Effector CD4-positive, alpha-beta T cell (primary cell): ENCODE measurements at regions not wholly inside any gene's neighbourhood (a gene's known extent, or its start where the extent isn't known, plus 50 kb on each side); places are given as distances from the start of the nearest gene placed in this dataset.
"Not testable (repeated sequence)": the region's sequence is repeated elsewhere in the genome, so short reads cannot be mapped to it uniquely, and the experiment has no call there.

Experiments
- DNase-seq: peaks from one replicate; pipeline ENCODE4 v3.0.0-alpha.2; 2020

DNA sequence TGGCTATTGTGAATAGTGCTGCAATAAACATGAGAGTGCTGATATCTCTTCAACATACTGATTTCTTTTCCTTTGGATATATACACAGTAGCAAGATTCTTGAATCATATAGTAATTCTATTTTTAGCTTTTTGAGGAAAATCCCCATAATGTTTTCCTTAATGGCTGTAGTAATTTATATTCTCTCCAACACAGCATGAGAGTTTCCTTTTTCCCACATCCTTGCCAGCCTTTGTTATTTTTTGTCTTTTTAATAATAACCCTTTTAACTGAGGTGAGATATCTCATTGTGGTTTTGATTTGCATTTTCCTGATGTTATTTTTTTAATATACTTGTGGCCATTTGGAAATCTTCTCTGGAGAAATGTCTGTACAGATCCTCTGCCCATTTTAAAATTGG is 132.6 kb downstream of the PRL start:
- no peak for DNase-seq

DNA sequence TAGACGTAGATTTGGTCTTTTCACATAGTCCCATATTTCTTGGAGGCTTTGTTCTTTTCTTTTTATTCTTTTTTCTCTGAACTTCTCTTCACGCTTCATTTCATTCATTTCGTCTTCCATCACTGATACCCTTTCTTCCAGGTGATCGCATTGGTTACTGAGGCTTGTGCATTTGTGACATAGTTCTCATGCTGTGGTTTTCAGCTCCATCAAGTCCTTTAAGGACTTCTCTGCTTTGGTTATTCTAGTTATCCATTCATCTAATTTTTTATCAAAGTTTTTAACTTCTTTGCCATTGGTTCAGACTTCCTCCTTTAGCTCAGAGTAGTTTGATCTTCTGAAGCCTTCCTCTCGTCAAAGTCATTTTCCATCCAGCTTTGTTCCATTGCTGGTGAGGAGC is 125.8 kb downstream of the PRL start:
- not testable (repeated sequence) for DNase-seq

- not testable (repeated sequence) for DNase-seq
Observed at GRCh38 chr6:22171885-22172284, 125.0 kb downstream of the PRL start.

DNA sequence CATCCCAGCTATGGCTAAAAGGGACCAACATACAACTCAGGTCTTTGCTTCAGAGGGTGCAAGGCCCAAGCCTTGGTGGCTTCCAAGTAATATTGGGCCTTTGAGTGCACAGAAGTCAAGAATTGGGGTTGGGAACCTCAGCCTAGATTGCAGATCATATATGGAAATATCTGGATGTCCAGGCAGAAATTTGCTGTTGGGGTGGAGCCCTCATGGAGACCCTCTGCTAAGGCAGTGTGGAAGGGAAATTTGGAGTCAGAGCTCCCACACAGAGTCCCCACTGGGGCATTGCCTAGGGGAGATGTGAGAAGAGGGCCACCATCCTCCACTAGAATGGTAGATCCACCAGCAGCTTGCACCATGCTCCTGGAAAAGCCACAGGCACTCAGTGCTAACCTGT is 123.5 kb downstream of the PRL start:
- no peak for DNase-seq

GRCh38 chr6:22180250-22180649 is 116.6 kb downstream of the PRL start:
- not testable (repeated sequence) for DNase-seq

DNA sequence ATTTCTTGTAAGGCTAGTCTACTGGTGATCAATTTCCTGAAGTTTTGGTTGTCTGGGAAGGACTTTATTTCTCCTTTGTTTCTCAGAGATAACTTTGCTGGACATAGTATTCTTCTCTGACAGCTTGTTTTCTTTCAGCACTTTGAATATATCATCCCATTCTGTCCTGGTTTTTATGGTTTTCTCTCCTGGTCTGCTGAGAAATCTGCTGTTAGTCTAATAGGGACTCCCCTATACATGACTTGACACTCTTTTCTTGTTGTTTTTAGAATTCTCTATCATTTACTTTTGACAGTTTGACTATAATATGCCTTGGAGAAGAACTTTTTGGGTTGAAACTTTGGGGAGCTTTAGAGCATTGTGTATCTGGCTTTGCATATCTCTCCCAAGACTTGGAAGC is 112.5 kb downstream of the PRL start:
- DNase-seq = no peak

DNA sequence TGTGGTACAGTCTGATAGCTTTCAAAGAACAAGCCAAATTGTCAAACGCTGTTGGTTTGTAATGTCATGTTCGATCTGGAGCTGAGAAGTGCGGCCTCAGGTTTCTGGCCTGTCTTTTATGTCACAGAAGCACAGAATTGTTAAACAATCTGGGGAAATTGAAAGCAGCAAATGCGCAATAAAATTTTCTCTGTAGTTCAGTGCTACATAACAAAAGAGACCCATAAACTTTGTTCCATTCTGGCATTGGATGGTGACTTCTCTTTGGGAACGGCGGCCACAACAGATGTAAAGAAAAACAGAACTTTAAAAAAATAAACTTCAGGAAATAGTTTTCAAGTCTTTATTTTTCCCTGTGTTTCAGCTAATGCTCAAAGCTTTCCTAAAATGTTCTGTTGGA is 106.9 kb downstream of the PRL start:
- DNase-seq = no peak

DNA sequence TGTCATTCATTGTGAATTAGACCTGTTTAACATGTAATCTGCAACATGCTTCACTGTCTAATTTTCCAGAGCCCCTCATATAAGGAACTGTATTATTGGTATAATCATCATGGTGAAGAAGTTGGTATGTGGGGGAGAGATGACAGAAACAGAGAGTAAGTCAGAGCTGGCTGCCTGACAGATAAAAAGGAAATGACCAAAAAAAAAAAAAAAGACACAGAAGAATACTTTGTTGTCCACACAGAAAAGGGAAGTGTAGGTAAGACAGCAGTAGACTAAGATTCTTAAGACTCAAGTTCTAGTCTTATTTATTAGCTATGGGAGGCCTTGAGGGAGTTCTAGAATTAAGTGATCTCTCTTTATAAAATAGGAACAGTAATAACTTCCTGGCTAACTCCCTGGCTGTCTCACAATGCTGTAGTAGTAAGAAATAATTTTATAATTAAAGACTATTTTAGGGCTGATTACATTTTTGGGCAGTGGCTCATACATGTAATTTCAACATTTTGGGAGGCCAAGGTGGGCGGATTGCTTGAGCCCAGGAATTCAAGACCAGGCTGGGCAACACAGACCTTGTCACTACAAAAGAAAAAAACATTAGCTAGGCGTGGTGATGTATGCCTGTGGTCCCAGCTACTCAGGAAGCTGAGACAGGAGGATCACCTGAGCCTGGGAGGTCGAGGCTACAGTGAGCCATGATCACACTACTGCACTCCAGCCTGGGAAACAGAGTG is 102.5 kb downstream of the PRL start:
- no peak for DNase-seq

DNA sequence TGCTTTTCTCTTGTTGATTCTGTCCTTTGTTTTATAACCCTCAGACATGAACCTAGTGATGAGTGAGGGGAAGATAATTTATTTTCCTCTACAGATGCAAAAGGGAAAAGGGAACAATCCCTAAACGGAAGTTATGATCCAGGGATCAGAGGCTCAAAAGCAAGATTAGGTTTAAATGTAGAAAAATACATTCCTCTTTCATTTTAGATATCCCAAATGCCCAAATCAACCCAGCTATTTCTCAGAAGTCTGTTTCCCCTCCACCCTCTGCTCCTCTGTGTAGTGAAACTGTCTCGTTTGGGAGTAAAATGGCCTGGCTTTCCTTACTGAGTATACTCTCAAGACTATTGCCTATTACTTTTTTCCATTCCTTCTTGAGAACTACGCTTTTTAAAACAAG is 97.1 kb downstream of the PRL start:
- DNase-seq = no peak

DNA sequence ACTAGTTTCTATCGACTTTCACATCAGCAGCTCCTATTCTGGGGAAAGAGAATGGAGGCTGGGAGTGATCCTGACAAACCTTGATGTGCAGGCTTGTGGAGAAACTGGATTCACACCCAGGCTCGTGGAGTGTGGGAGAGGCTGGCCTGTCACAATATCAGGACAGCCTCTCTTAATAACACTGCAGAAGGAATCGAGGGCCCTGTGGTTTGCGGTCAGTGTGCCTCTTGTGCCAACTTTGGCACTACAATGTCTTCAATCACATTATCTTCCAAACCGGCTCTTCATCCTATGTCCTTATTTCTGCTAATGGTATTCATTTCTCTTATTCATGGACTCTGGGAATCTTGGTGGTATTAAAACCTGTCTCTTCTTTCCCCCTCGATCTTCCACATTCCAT is 92.7 kb downstream of the PRL start:
- DNase-seq = no peak

- no peak for DNase-seq
Observed at GRCh38 chr6:22205266-22205665, 91.6 kb downstream of the PRL start.

DNA sequence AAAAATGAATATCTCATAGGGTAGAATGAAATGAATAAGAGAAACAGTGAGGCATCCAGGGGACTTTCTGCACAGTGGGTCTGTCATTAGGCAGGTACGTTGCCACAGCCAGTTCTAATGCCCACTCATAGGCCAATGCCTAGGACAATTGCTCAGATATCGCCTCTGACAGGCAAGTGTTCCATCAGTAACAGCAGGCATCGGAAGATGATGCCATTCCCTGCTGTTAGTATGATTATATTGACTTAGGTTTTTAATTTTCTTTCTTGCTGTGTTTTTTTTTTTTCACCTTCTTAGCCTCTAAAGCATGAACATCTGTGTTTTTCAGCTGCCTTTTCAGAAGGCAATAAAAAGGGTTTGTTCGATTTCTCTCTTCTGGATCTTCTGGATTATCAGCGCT is 90.7 kb downstream of the PRL start:
- no peak for DNase-seq

- DNase-seq = no peak
Observed at GRCh38 chr6:22208026-22208425, 88.8 kb downstream of the PRL start.

- DNase-seq = no peak
Observed at GRCh38 chr6:22214314-22214713, 82.5 kb downstream of the PRL start.

DNA sequence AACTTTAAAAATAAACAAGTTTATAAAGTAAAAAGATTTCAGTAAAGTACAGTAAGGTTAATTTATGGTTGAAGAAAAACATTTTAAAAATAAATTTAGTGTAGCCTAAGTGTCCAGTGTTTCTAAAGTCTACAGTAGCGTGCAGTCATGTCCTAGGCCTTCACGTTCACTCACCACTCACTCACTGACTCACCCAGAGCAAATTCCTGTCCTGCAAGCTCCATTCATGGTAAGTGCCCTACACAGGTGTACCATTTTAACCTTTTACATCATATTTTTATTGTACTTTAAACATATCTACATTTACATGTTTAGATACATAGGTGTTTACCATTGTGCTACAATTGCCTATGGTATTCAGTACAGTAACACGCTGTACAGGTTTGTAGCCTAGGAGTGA is 81.4 kb downstream of the PRL start:
- DNase-seq = not testable (repeated sequence)

DNA sequence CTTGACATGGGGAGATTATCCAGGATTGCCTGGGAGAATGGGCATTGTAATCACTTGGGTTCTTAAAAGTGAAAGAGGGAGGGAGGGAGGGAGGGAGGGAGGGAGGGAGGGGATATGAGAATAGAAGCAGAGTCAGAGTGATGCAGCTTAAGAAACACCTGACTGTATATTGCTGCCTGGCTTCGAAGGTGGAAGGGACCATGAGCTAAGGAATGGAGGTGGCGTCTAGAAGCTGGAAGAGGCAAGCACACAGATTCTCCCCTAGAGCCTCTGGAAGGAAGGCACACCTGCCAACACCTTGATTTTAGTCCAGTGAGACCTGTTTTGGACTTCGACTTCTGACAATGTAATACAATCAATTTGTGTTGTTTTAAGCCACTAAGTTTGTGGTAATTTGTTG is 78.4 kb downstream of the PRL start:
- no peak for DNase-seq

DNA sequence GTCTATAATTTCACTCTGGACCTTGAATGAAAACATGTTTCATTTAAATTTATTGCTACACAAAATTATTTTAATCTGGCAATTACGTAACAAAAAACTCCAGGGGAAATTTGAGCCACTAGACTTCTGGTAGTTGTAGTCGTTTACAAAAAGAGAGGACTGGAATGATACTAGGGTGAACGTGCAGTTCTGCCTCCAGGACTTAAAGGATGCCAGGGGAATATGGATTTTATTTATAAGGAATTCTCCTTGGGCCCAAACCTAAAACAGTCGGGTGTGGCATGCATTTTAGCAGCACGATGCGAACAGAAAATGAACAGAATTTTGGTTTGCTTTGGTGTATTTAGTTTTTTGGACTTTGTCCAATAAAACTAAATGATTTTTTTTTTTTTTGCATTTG is 76.9 kb downstream of the PRL start:
- no peak for DNase-seq

DNA sequence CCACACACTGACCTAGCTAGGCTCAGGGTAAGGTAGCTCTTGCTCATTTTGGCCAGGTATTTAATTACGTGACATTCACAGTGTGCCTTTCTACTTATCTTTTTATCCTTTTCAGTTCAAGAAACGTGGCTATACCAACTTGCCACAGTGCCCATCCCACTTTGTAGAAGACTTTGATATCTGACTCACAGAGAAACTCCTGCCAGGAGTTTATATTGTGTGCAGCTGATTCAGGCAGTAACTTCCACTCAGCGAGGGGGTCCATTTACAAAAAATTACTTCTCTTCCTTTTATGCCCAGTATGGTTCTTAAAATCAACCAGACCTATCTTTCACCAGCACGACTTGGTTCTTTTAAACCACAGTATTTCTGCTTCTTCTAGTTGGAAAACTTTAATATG is 75.6 kb downstream of the PRL start:
- DNase-seq = no peak

- DNase-seq = no peak
Observed at GRCh38 chr6:22221630-22222029, 75.2 kb downstream of the PRL start.

DNA sequence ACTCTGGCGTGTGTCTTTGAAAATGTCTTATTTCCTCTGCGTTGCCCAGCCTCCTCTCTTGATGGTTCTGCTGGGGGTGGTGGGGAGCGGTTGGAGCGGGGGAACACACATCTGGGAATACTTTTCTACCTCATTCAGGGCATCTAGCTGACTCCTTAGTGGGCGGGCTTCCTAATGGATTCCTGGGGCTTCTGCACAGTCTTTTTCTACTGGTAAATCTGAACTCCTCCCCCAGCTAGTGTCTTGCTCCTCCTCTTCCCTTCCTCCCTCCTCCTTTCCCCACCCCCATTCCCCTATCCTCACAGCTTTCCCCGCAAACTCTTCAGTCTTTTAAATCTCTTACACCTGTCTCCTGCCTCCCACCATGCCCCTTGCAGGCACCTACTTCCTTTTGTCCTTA is 74.4 kb downstream of the PRL start:
- no peak for DNase-seq

DNA sequence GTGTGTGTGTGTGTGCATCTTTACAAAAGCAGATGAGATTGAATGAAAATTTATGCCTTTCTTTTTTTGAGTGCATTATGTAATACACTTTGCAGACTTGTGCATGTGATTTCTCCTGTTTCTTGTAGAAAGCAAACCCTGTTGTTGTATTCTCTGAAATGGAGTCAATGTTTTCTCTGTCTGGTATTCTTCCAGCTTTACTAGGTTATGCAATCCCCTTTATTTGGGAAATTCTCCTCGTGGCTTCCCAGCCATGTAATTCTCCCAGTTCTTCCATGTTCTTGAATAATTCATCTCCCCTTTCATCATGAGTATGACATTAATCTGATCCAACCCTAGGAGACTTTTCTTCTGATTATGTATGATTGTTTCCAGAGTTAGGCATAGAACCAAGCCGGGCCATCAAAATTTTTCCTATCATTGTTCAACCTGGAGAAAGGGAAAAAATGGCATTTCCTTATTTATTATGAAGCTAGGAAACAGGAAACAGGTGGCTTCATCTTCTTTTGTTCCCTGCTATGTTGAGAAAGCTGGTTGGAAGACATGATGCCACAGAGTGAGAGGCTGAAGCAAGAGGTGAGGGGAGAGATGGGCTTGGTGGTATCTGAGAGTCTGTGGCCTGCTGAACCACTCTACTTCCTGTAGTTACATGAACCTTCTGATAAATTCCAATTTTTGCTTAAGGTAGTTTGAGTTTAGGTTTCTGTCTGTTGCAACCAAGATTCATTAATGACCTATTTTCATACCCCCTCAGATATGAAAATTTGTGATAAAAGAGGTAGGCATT is 68.8 kb downstream of the PRL start:
- DNase-seq = no peak

DNA sequence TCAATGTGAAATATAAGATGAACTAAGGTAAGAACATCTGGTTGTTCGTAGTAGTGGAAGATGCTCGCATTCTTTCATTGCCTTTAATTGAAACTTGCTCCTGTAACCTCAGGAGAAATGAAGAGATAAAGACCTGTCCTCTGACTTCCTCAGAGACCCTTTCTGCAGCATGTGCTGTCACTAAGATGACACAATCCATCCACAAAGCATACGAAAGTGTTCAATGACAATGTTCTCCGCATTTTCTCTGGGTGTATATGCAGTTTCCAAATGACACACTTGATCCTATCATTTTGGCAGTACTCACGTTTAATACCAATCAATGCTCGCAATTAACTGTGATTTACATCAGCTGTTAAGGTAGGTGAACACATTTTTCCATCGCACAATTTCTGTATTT is 65.8 kb downstream of the PRL start:
- no peak for DNase-seq

- no peak for DNase-seq
Observed at GRCh38 chr6:22231616-22232015, 65.2 kb downstream of the PRL start.

DNA sequence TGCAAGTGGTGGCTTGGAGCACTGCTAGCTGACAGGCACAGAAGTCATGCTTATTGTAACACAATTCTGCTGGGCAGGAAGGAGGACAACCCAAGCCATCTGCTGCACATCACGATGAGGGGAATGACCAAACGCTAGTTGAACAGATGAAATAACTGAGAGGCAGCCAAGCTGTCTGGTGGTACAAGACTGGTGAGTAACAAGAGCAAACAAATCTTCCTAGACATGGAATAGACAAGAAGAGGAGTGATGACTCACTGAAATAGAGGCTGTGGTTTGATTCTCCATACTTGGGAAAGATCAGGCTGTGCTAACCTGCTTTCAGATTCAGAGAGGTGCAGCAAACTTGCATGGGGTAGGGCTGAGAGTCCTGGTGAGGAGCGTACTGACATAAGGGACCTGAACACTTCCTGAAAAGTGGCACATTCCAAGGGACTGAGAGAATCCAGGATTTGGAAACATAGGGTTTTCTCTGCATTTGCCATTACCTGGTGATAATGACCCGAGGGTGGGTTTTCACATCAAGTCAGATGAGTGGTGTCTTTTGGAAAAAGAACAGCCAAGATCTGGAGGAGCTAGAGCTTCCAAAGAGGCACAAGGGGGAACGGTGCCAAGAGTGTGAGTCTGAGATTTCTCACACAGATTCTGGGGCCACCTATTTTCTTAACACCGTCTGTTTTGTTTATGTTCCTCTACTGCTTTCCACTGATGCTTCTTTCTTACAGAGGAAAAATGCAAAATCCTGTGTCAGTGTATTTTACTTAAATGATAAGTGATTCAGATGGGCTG is 60.0 kb downstream of the PRL start:
- no peak for DNase-seq
